ENCODE measurements at regions not wholly inside any gene's neighbourhood (a gene's known extent, or its start where the extent isn't known, plus 50 kb on each side); places are given as distances from the start of the nearest gene placed in this dataset.
A peak's percentile ranks its signal among the peaks of the same experiment; 100 is the strongest.

DNA sequence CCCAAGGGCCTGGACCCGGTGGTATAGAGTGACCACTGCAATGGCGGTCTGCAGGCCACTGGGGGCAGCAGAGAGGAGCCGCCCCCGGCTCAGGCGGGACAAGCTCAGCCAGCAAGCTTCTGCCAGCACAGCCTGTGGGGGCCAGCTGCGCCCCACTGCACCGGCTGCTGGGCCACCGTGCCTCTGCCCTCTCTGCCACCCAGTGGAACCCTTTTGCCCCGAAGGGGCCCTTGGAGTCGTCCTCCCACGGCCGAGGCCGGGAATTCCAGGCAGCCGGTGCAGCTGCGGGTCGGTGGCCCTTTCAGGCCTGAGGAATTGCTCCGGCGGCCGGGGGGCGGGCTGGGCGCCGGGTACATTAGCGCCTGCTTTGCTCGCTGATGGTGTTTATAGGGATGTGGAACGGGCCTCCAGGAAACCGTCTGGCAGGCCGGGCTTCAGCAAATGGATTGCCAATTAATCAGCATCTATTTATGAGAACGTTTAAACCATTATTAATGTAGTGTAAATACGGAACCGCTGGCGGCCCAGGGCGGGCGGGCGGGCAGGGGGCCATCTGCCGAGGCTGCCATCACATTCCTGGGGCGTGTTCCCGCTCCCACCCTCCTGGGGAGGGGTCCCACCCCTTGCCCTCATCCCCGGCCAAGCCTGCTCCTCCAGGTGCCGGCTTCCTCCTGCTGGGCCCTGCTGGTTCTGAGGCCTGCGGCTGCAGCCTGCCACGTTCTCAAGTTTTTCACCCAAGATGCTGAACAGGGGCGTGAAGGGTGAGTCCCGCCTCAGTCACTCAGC is 127.4 kb downstream of the BARX1 start:
- peak; percentile 52 to 66 for DNase-seq

DNA sequence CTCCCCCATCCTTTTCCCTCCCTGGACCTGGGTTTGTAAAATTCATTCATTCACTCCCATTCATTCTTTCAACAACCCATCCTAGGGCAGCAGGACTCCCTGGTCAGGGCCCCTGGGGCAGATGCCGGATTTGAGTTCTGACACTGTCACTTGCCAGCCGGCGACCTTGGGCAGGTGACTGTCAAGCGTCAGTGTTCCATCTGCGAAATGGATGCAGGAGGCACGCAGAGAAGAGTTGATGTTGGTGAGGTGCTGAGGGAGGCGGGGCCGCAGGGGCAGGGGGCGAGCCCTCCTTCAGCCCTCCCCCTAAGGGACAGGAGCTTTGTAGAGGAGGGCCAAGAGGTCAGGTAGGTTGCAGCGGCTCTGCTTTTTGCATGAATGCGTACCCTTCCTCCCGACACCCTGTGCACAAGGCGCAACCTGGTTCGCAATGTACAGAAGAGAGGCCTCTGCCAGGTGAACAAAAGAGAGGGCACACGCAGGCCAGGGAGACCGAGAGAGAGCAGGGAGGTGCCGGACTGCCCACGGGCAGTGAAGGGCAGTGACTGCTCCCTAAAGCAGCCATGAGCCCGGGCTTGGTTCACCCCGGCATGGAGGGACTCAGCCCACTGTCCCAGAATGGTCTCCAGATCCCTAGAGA is 128.1 kb downstream of the BARX1 start:
- no peak for DNase-seq

DNA sequence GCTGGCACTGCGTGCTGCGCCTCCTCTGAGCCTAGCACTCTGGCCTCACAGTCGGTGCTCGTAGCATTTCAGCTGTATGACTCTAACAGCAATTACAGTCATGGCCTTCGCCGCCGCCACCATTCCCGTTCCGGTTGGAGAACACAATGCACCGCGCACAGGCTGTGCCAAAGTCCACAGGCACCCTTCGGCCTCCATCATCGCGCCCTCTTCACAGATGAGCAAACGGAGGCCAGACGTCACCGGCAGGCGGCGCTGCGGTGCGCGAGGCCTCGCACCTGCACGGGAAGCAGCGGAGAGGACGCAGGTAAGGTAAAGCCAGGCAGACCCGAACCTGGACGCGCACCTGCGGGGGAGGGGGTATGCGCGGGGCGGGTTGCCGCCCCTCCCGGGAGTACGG is 128.9 kb downstream of the BARX1 start:
- DNase-seq = no peak

DNA sequence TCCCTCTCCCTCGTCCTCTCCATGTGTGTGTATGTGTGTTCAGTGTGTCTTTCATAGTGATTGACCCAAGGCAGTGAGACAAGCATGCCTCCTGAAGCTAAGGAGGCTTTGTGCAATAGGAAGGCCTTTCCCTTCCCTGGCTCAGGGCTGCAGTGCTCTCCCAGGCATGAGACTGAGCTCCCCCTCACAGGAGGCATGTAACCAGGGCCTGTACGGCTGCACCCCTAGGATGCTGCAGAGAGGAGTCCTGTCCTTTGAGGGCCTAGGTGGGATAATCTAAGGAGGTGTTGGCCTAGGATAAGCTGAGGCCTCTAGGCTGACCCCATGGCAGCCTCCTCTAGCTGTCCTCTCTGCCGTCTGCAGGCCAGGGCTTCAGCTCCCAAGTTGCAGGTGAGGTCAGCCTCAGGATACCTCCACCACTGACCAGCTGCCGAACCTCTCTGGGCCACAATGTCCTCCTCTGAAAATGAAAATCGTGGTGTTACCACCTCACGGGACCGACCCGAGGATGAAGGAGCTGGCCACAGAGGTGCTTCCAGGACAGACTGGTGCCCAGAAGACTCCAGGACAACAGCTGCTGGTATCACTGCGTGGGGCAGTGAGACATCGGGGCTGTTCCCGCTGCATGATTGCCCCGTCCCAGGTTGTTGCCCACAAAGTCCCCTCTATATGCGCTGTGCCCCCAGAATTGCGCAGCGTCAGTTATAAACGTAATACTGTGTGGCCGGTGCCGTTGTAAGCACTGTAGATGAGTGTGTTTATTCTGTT is 129.6 kb downstream of the BARX1 start:
- DNase-seq = no peak

DNA sequence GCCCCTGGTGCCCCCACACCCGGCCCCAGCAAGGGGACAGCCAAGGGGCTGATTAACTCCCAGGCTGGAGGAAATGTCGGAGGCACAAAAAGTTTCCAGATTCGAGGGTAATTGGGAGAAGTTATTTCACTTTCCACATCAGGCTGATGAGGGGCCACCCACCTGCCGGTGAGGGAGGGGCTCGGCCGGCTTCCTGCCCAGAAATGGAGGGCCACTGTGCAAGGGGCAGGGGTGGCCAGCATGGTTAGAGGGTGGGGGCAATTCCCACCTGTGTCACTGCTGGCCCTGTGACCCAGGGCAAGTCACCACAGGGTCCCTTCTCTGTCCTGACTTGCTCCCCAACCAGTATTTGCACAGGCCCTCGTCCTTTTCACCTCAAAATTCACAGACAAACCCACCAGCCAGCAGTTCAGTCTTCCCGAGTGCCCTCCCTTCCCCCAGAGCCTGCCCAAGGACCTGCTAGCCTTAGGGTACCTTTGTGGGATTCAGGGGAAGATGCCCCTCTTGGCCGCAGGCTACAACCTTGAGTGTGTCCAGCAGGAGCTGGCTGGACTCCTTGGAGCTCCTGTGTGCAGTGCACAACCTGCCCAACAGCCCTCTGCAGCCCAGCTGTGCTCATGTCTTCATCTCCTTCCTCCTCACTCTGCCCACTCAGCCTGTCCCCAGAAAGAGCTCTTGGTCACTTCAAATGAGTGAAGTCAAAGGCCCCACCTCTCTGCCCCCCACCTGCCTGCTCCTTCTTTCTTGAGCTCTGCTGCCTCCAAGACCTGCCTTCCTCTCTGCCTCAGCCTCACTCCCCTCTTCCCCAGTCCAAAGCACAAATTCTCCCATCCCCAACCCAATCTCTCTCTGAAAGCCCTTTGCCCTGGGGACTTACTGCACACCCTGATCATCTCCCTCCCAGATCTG is 130.5 kb downstream of the BARX1 start:
- DNase-seq = no peak

DNA sequence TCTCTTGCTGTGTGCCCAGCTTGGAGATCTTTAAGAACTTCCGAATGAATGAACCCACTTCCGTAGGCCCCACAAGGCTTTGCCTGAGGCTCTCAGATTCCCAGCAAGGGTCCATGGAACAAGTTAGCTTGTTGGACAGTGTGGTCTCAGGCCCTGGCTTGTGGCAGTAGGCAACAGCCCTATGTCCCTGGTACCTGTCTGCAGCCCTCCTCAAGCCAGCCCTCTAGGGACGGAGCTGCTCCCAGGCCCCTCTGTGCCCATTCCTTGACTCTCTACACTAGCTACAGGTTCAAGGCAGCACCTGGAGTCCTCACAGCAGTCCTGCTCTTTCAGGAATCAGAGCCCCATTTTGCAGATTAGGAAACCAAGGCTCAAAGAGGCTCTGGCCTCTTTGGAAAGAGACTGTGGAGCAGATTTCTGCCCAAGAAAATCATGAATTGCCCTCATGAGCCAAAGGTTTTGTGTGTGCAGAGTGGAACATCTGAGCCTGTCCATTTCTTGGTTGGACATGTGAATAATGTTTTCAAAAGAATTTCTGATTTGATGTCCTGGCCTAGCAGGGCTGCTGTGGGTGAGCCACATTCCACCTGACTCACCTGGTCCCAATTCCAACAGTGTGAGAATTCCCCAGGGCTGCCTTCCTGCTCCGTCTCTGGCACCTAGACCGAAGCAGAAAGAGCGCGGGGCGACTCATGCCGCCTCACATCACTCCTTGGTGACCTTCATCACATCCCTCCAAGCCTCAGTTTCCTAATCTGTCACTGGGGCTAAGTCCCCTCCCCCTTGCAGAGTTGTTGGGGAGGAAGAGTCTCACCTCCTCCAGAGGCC is 131.7 kb downstream of the BARX1 start:
- DNase-seq = no peak

DNA sequence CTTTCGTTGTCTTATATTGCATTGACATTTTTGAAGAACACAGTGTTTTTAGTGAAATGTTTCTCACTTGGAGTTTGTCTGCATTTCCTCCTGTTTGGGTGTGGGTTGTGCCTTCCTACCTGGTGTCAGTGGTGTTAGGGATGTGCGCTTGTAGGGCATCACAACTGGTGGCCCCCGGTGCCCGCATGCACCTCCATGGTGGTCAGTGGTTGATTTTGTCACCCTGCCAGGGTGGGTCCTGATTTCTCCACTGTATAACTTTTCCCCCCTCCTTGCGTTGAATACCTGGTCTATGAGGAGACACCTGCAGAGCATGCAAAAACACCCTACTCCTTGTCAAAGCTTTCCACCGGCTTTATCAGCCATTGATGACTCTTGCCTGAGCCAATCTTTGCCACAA is 132.9 kb downstream of the BARX1 start:
- no peak for DNase-seq

DNA sequence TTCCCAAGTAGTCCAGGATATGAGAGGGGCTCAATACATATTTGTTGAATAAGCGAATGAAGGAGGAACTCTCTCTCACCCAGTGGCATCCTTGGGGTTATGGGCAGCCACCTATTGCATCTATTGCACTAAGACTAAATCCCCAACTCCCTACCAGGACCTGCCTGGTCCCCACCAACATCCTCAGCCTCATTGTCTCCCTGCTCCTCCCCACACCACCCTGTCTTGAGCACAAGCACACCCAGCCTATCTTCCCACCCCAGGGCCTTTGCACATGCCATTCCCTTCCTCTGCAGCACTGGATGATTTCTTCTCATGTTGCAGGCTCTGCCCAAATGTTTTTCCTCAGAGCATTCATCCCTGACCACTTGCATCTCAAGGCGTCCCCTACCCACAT is 133.8 kb downstream of the BARX1 start:
- DNase-seq = no peak

DNA sequence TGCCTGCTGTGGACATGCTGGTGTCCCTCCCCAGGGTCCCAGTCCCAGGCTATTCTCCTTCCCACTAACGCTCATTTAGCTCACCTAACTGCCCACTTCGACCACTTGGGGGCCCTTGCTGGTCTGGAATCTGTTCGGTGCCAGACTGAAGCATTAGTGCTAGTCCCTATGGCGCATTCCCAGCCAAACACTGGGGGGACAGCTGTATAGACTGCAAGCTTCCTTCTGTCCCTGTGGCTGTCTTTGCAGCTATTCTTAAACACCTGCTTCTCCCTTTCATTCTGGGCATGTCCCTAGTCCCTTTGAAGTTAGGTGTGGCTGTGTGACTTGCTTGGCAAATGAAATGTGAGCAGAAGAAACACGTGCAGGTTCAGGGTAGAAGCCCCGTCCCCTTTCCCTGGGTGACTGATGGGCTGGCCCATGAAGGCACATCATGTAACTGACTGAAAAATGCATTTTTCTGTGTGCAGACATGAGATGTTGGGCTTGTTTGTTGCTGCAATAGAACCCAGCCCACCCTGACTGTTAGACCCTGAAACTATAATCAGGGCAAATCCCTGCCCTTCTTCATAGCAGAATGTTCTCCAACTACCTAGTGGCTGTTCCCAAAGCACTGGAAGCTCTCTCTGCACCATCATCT is 134.4 kb downstream of the BARX1 start:
- DNase-seq = peak; percentile 34 to 35

DNA sequence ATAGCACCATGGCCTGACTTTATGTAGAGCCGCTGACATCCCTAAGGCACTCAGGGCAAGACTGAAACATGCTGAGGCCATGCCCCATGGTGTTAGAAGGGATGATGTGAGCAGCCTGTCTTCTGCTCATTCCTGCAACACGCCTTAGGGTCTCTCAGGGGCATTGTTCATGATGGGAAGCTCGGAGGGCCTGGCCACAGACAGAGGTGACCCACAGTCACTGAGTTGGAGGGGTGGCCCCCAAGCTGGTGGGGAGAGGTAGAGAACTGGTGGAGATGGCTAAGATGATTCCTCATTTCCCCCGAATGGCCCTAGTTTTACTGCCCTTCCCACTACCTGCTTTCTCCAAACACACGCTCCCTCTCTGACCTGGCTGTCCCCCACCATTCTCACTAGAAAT is 135.2 kb downstream of the BARX1 start:
- DNase-seq = no peak

DNA sequence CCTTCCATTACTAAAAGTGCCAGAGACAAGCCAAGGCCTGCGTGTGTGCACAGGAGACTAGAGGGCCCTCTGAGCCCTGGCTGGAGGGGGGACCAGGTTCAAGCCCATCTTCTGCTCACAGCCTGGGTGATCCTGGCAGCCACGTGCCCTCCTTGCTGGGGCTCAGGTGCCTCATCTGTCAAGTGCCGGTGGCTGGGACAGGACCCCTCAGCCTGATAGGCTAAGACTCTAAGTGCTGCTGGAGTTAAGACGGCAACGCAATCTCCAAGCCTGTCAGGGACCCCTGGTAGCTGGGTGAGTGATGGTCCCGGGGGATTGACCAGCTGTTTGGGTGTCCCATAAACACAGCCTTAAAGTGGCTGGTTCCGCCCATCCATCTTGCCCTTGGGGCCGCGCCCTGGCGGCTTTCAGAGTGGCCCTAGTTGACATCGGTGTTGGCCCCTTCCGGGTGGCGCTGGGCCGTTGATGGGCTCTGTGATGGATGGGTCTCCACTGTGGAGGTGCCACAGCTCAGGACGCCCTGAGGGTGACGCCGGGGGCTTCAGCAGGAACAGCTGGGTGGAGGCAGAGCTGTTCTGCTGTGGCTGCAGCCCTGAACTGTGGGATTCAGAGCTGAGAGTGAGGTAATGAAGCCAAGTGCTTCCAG is 136.2 kb downstream of the BARX1 start:
- DNase-seq = no peak

DNA sequence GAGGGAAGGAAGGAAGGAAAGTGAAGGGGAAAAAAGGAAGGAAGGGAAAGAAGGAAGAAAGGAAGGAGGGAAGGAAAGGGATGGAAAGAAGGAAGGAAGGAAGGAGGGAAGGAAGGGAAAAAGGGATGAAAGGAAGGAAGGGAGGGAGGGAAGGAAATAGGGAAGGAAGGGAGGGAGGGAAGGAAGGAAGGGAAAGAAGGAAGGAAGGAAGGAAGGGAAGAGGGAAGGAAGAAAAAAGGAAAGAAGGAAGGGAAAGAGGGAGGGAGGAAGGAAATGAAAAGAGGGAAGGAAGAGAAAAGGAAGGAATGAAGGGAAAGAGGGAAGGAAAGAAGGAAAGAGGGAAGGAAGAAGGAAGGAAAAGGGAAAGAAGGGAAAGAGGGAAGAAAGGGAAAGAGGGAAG is 136.9 kb downstream of the BARX1 start:
- no peak for DNase-seq

DNA sequence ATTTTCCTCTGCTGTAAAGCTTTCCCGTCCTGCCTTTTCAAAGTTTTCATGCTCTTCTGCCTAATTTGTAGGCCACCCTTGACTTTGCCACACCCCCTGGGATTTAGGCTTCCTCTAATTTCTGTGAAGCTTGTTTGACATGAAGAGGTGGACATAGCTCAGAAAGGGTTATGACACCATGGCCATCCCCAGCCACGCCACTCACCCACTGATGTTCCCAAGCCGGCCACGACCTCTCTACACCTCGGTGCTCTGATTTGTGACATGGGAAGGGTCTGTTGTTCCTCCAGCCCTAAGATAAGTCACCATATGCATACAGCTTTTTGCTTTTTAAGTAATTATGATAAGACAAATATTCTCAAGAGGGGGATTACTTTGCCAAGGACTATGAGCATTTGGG is 139.5 kb downstream of the BARX1 start:
- no peak for DNase-seq

DNA sequence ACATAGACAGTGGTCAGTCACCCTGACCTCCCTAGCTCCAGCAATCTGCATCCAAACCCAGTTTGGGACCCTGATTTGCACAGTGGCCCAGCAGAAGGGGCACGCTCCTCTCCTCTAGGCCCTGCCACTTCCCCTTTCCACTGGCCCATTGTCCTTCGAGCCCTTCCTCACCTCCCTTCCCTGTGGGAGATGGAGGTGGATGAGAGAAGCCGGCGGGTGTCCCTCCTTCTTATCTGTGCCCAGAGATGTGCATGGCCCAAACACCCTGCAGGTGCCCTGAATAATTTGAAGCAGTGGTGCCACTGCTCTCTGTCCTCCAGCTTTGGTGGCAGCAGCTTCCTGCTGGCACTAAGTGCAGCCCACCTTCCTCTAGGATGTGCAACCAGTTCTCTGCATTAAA is 140.0 kb downstream of the BARX1 start:
- no peak for DNase-seq

DNA sequence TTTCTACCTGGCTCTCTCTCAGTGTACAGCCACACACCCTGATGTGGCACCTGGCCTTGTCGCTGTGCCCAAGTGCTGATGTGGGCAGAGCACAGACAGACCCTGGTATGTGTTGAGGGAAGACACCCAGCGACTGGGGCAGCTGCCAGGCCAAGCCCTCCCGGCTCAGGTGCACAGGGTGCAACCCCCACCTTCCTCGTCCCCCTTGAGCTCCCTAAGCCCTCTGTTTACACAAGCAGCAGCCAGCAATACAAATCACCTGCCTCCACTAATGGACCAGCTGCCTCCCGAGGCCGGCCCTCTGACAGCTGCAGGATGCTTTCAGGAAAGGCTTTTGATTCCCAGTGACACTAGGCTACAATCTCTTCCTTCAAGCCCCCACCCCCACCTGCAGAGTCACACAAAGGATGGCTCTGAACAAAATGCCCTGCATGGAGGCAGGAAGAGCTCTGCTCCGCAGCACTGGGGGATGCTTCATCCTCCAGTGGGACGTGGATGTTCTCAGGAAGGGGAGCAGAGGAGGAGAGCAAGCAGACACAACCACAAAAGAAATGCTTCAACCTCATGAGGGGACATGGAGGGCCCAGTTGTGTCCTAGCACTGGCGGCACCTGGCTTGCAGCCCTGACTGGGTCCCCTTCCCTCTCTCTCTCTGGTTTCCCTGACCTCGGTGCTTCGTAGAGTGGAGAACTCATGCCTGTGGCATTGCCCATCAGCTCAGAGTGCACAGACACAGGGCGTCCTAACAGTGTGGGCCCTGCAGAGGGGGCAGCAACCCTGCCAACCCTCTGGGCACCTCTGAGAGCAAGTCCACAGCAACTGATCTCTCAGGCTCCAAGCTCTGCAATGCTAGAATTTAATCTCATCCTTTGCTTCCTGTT is 140.8 kb downstream of the BARX1 start:
- peak; percentile 93 for DNase-seq

DNA sequence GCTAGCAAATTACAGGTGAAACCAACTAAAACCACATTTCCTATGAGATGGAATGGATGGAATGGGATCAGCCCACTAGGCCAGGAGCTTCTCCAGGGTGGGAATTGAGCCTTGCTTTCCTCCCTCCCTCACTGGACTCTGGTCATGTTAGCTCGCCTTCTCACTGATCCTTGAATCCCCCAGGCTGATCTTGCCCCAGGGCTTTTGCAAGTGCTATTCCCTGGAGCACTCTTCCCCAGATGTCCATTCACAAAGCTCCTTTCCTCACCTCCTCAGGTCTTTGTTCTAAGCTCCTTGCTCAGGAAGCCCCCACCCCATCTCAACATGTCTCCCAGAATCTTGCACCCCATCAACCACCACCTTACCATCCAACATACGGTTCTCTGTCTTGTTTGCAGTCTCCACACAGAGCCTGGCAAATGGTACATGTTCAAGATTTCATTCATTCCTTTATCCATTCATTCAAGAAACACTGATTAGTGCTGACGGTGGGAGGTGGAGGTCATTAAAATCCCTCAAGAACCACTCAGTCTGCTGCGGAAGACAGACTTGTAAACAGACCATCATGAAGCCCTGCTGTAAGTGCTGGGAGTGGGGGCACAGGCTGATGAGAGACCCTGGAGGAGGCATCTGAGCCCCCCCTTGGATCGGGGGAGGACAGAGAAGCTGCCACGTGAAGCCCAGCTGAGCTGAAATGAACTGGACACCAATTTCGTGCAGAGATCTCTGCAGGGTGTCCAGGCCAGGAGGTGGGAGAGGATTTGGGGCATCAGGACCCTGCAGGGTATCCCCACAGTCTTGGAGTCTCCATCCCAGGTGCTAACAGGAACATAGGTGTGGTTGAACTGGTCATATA is 141.7 kb downstream of the BARX1 start:
- no peak for DNase-seq

DNA sequence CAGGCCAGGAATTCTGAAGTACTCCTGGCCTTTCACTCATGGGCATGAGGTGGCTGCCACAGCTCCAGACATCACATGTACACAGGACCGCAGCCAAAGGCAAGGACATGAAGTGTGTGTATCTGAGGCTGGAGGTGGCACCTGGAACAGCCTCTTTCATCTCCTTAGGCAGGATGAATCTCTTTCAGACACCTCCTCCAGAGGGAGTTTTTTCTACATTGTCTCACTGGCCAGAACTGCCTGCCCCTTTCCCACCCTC is 142.8 kb downstream of the BARX1 start:
- no peak for DNase-seq

DNA sequence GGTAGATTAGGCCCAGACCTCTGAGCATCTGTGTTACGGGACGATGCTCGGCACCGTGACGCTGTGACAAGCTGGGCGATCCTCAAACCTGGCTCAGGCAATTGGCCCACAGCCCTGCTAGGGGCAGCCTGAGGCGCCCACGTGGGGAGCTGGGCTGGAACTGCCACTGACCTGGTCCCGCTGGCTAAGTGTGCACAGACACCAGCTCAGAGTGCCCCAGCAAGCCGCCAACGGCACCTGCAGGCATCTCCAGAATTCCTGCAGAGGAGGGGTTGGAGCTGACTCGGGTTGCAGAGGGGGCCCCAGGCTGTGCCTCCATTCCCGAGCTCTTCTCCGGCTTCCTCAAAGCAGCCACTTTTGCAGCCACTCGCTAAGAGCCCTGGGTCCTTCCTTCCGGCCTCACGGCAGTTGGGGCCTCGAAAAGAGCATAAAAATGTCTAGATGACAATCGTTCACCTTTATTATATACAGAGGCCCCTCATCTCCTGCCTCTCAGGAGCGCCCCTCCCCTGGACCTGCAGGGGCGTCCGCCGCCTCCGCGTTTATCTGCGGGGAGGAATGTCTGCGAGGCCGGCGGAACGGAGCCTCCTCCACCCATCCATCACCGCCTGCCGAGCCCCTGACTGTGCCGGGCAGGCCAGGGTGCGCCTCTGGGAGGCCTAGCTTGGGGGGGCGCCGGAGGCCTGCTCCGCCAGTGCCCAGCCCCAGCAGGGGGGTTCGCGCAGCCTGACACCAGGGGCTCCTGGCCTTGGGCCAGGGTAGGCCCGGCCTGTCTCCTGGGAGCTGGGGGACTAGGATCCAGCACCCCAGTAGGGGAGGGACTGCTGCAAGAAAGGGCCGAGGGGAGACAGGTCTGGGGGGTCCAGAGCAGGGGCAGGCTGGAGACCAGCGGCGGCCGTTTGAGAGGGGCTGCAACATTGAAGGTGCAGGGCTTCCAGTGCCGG is 144.9 kb downstream of the BARX1 start:
- DNase-seq = no peak
